Upper lobe of left lung (tissue), 4 donors: ENCODE measurements at regions not wholly inside any gene's neighbourhood (a gene's known extent, or its start where the extent isn't known, plus 50 kb on each side); places are given as distances from the start of the nearest gene placed in this dataset.

Experiments
- CTCF ChIP-seq, 6 experiments: fragments of 450-650 bp in 4 of 6; fragments of 200-600 bp in 2 of 6; sonication (generic) in 2 of 6; IDR thresholded peaks; one replicate each; pipeline ENCODE4 v1.5.1; 2016 to 2019; ENCODE audit warnings: antibody characterized with exemption in 6 of 6
- EP300 ChIP-seq, 4 donors: sonication (generic); formaldehyde crosslinking; IDR thresholded peaks; one replicate each; pipeline ENCODE4 v1.5.1; 2017; ENCODE audit warnings: antibody characterized with exemption in 4 of 4, control low read depth in 2 of 4
- POLR2A ChIP-seq, 4 donors: fragments of 450-650 bp; IDR thresholded peaks; one replicate each; pipeline ENCODE4 v1.5.1; 2016 to 2017; ENCODE audit warnings: antibody characterized with exemption in 4 of 4, mild to moderate bottlenecking in 2 of 4
- POLR2AphosphoS5 ChIP-seq, 2 donors: sonication (generic); formaldehyde crosslinking; IDR thresholded peaks; one replicate each; pipeline ENCODE4 v1.5.1; 2017; ENCODE audit warnings: antibody characterized with exemption in 2 of 2

GRCh38 chr2:235283246-235283645, 210.6 kb upstream of the AGAP1 start:
- TF ChIP-seq CTCF (IDR thresholded peaks at IDR 0.05) (no peak), POLR2A (IDR thresholded peaks at IDR 0.05) (no peak), POLR2AphosphoS5 (IDR thresholded peaks at IDR 0.05) (no peak), EP300 (IDR thresholded peaks at IDR 0.05) (no peak)
